Cardiac septum (tissue), 1 donor: ENCODE measurements at regions not wholly inside any gene's neighbourhood (a gene's known extent, or its start where the extent isn't known, plus 50 kb on each side); places are given as distances from the start of the nearest gene placed in this dataset.

ENCODE experiments used
- DNase-seq: peaks from one replicate; pipeline ENCODE4 v3.0.0-alpha.2; 2020; ENCODE audit warnings: low spot score
- intact Hi-C: fragments of 100-400 bp; cut with DNase I; formaldehyde crosslinking; loops from one replicate; pipeline ENCODE4 v1.14.0; 2022
- donor health status: DM: no; HTN: no; CAD: no.

- intact Hi-C loops, result no loop called here
- no peak for DNase-seq
Measured at GRCh38 chr2:153132418-153132817, 346.1 kb downstream of the RPRM start.

- intact Hi-C loops, result no loop called here
- DNase-seq, result no peak
Measured at GRCh38 chr2:153115141-153115540, 363.4 kb downstream of the RPRM start.

- no peak for DNase-seq
- intact Hi-C loops, result no loop called here
Measured at GRCh38 chr2:153110486-153110885, 368.1 kb downstream of the RPRM start.

GRCh38 chr2:153109793-153110192 is 368.8 kb downstream of the RPRM start:
- intact Hi-C loops, result no loop called here
- no peak for DNase-seq

GRCh38 chr2:153106802-153107477 is 371.6 kb downstream of the RPRM start:
- no peak for DNase-seq

GRCh38 chr2:153105829-153106578 is 372.6 kb downstream of the RPRM start:
- intact Hi-C loops, result no loop called here
- DNase-seq, result no peak

More at GRCh38 chr2:153106802-153107477, 371.6 kb downstream of the RPRM start:
- intact Hi-C loops, result no loop called here

GRCh38 chr2:153101187-153101586 is 377.4 kb downstream of the RPRM start:
- intact Hi-C loops, result no loop called here
- DNase-seq, result no peak

- intact Hi-C loops, result no loop called here
- no peak for DNase-seq
Measured at GRCh38 chr2:153100151-153100550, 378.4 kb downstream of the RPRM start.

GRCh38 chr2:153098073-153098472 is 379.7 kb downstream of the ARL6IP6 start:
- no peak for DNase-seq
- intact Hi-C loops, result no loop called here

GRCh38 chr2:153096272-153096671 is 377.9 kb downstream of the ARL6IP6 start:
- no peak for DNase-seq
- intact Hi-C loops, result no loop called here

- DNase-seq, result no peak
- intact Hi-C loops, result no loop called here
Measured at GRCh38 chr2:153091344-153091743, 372.9 kb downstream of the ARL6IP6 start.

- no peak for DNase-seq
- intact Hi-C loops, result no loop called here
Measured at GRCh38 chr2:153079315-153079714, 360.9 kb downstream of the ARL6IP6 start.

GRCh38 chr2:153077311-153077710 is 358.9 kb downstream of the ARL6IP6 start:
- DNase-seq, result no peak
- intact Hi-C loops, result no loop called here

- intact Hi-C loops, result no loop called here
- no peak for DNase-seq
Measured at GRCh38 chr2:153074207-153074606, 355.8 kb downstream of the ARL6IP6 start.

- no peak for DNase-seq
- intact Hi-C loops, result no loop called here
Measured at GRCh38 chr2:153072813-153073212, 354.4 kb downstream of the ARL6IP6 start.

- intact Hi-C loops, result no loop called here
- DNase-seq, result no peak
Measured at GRCh38 chr2:153072077-153072476, 353.7 kb downstream of the ARL6IP6 start.

- intact Hi-C loops, result no loop called here
- no peak for DNase-seq
Measured at GRCh38 chr2:153071090-153071489, 352.7 kb downstream of the ARL6IP6 start.

GRCh38 chr2:153068915-153069314 is 350.5 kb downstream of the ARL6IP6 start:
- DNase-seq, result no peak
- intact Hi-C loops, result no loop called here

- no peak for DNase-seq
- intact Hi-C loops, result no loop called here
Measured at GRCh38 chr2:153068052-153068451, 349.6 kb downstream of the ARL6IP6 start.

- intact Hi-C loops, result no loop called here
- no peak for DNase-seq
Measured at GRCh38 chr2:153059338-153060052, 341.1 kb downstream of the ARL6IP6 start.

- intact Hi-C loops, result no loop called here
- DNase-seq, result no peak
Measured at GRCh38 chr2:153057743-153058142, 339.3 kb downstream of the ARL6IP6 start.
